H9 (cell line): ENCODE measurements at regions not wholly inside any gene's neighbourhood (a gene's known extent, or its start where the extent isn't known, plus 50 kb on each side); places are given as distances from the start of the nearest gene placed in this dataset.

Experiments used
- DNase-seq: peaks from one replicate; pipeline ENCODE4 v3.0.0-alpha.2; 2017
- H2AFZ ChIP-seq: one replicate; pipeline ENCODE4 v1.6.1; 2013; ENCODE audit warnings: mild to moderate bottlenecking, low read length, control low read depth, moderate library complexity
- H2AK5ac ChIP-seq: 2 replicates; pipeline ENCODE4 v1.6.1; 2013; ENCODE audit warnings: low read length, control low read depth, mixed read lengths; ENCODE audit not compliant: insufficient read length
- H2BK120ac ChIP-seq: one replicate; pipeline ENCODE4 v1.6.1; 2013; ENCODE audit warnings: low read depth, mild to moderate bottlenecking, low read length, control low read depth, inconsistent platforms; ENCODE audit not compliant: poor library complexity, severe bottlenecking
- H2BK12ac ChIP-seq: 2 replicates; pipeline ENCODE4 v1.6.1; 2013; ENCODE audit warnings: low read length, control low read depth, mixed read lengths, low read depth; ENCODE audit not compliant: insufficient read length
- H2BK15ac ChIP-seq: 2 replicates; pipeline ENCODE4 v1.6.1; 2013; ENCODE audit warnings: low read depth, low read length, control low read depth
- H2BK20ac ChIP-seq: one replicate; pipeline ENCODE4 v1.6.1; 2013; ENCODE audit warnings: low read depth, mild to moderate bottlenecking, low read length, control low read depth, inconsistent platforms; ENCODE audit not compliant: poor library complexity, severe bottlenecking
- H2BK5ac ChIP-seq: 2 replicates; pipeline ENCODE4 v1.6.1; 2013; ENCODE audit warnings: low read length, control low read depth, mixed read lengths; ENCODE audit not compliant: insufficient read length
- H3K14ac ChIP-seq: 2 replicates; pipeline ENCODE4 v1.6.1; 2013; ENCODE audit warnings: low read length, control low read depth; ENCODE audit not compliant: insufficient read depth
- H3K18ac ChIP-seq: 2 replicates; pipeline ENCODE4 v1.6.1; 2013; ENCODE audit warnings: low read depth, mild to moderate bottlenecking, mixed read lengths, low read length, control low read depth; ENCODE audit not compliant: insufficient read length
- H3K23ac ChIP-seq: 2 replicates; pipeline ENCODE4 v1.6.1; 2013; ENCODE audit warnings: low read length, control low read depth, mixed read lengths, low read depth; ENCODE audit not compliant: insufficient read length
- H3K23me2 ChIP-seq: 2 replicates; pipeline ENCODE4 v1.6.1; 2013; ENCODE audit warnings: low read depth, mild to moderate bottlenecking, mixed read lengths, low read length, control low read depth; ENCODE audit not compliant: insufficient read length, poor library complexity, severe bottlenecking
- H3K27ac ChIP-seq: 2 replicates; pipeline ENCODE4 v1.5.1; 2013; ENCODE audit warnings: low read length, control low read depth, mixed read lengths, low read depth; ENCODE audit not compliant: insufficient read length
- H3K27me3 ChIP-seq: 2 replicates; pipeline ENCODE4 v1.6.1; 2013; ENCODE audit warnings: low read length, control low read depth, inconsistent platforms; ENCODE audit not compliant: insufficient read depth
- H3K4ac ChIP-seq: 2 replicates; pipeline ENCODE4 v1.6.1; 2013; ENCODE audit warnings: low read depth, mild to moderate bottlenecking, control low read depth, inconsistent platforms, low read length, moderate library complexity
- H3K4me1 ChIP-seq: 2 replicates; pipeline ENCODE4 v1.6.1; 2013; ENCODE audit warnings: low read length, control low read depth, inconsistent platforms; ENCODE audit not compliant: insufficient read depth
- H3K4me2 ChIP-seq: 2 replicates; pipeline ENCODE4 v1.6.1; 2013; ENCODE audit warnings: low read length, control low read depth, mixed read lengths; ENCODE audit not compliant: insufficient read length, insufficient read depth
- H3K56ac ChIP-seq: 2 replicates; pipeline ENCODE4 v1.6.1; 2013; ENCODE audit warnings: low read depth, mild to moderate bottlenecking, mixed read lengths, low read length, control low read depth; ENCODE audit not compliant: insufficient read length
- H3K79me1 ChIP-seq: 2 replicates; pipeline ENCODE4 v1.6.1; 2013; ENCODE audit warnings: low read depth, mild to moderate bottlenecking, moderate library complexity, low read length, control low read depth, inconsistent platforms; ENCODE audit not compliant: insufficient read depth, poor library complexity, severe bottlenecking
- H3K79me2 ChIP-seq: 2 replicates; pipeline ENCODE4 v1.6.1; 2013; ENCODE audit warnings: low read length, control low read depth, inconsistent platforms; ENCODE audit not compliant: insufficient read depth
- H3K9ac ChIP-seq: 2 replicates; pipeline ENCODE4 v1.6.1; 2013; ENCODE audit warnings: low read length, control low read depth, mixed read lengths; ENCODE audit not compliant: insufficient read length; ENCODE audit errors: extremely low read depth
- H3K9me3 ChIP-seq: one replicate; pipeline ENCODE4 v1.6.1; 2013; ENCODE audit warnings: low read depth, low read length, inconsistent platforms; ENCODE audit not compliant: control insufficient read depth
- H3T11ph ChIP-seq: one replicate; pipeline ENCODE4 v1.6.1; 2013; ENCODE audit warnings: mild to moderate bottlenecking, low read length, control low read depth, inconsistent platforms
- H4K20me1 ChIP-seq: one replicate; pipeline ENCODE4 v1.6.1; 2013; ENCODE audit not compliant: control insufficient read depth, insufficient read length, insufficient read depth
- H4K5ac ChIP-seq: 2 replicates; pipeline ENCODE4 v1.6.1; 2013; ENCODE audit warnings: low read depth, mild to moderate bottlenecking, mixed read lengths, low read length, control low read depth; ENCODE audit not compliant: insufficient read length
- H4K8ac ChIP-seq: replicated peaks from 2 replicates; pipeline ENCODE4 v1.6.1; 2013; ENCODE audit warnings: low read length, control low read depth, mixed read lengths, low read depth; ENCODE audit not compliant: insufficient read length
- H4K91ac ChIP-seq: 2 replicates; pipeline ENCODE4 v1.6.1; 2013; ENCODE audit warnings: low read depth, mild to moderate bottlenecking, moderate library complexity, mixed read lengths, low read length, control low read depth; ENCODE audit not compliant: insufficient read length
- H3K27ac Mint-ChIP-seq, 3 experiments: 2 replicates in 2 of 3; 3 replicates in 1 of 3; pipeline ENCODE4 v1.8.0; 2020 to 2021; ENCODE audit warnings: mixed read lengths in 3 of 3, mild to moderate bottlenecking in 1 of 3, moderate library complexity in 1 of 3
- H3K27me3 Mint-ChIP-seq: 2 replicates; pipeline ENCODE4 v1.8.0; 2021; ENCODE audit warnings: low read depth, mild to moderate bottlenecking, moderate library complexity, mixed read lengths
- H3K36me3 Mint-ChIP-seq, 3 experiments: 2 replicates in 2 of 3; 3 replicates in 1 of 3; pipeline ENCODE4 v1.8.0; 2020 to 2021; ENCODE audit warnings: low read depth in 3 of 3, mixed read lengths in 3 of 3; ENCODE audit not compliant: insufficient read depth in 1 of 3
- H3K4me1 Mint-ChIP-seq, 2 experiments: 2 replicates each; pipeline ENCODE4 v1.8.0; 2020; ENCODE audit warnings: mixed read lengths in 2 of 2
- H3K4me3 Mint-ChIP-seq, 2 experiments: 2 replicates in 1 of 2; 3 replicates in 1 of 2; pipeline ENCODE4 v1.8.0; 2020 to 2021; ENCODE audit warnings: mild to moderate bottlenecking in 2 of 2, mixed read lengths in 2 of 2, moderate library complexity in 1 of 2
- H3K9me3 Mint-ChIP-seq, 2 experiments: 2 replicates in 1 of 2; 3 replicates in 1 of 2; pipeline ENCODE4 v1.8.0; 2020; ENCODE audit warnings: mild to moderate bottlenecking in 2 of 2, mixed read lengths in 2 of 2, moderate library complexity in 1 of 2
- CTCF ChIP-seq: fragments of 200-600 bp; sonication (generic); conservative IDR thresholded peaks from 3 replicates; pipeline ENCODE4 v1.8.0; 2021; ENCODE audit warnings: antibody characterized with exemption, mild to moderate bottlenecking
- WGBS: extraction: QIAGEN DNeasy Blood & Tissue Kit; methylation state at CpG from one replicate; pipeline ENCODE4 v1.1.7; 2013; ENCODE audit warnings: missing lambda C conversion rate, low lambda C conversion rate, mixed read lengths; ENCODE audit not compliant: insufficient read length; ENCODE audit errors: extremely low coverage; 5-methylcytosine and 5-hydroxymethylcytosine counted together

- H4K8ac ChIP-seq: no peak overlapping the region
Measured at GRCh38 chr21:43363506-43364260, 63.2 kb downstream of the SIK1 start.

More at GRCh38 chr21:43363506-43364260, 63.2 kb downstream of the SIK1 start:
- Mint-ChIP-seq H3K36me3 (no peaks in the 10 kb centered on the region; a peak in 1 of 7 replicates), H3K9me3 (peaks cover 0 to 1% of the 10 kb centered on the region in 2 experiments; a peak in 1 of 5 replicates), H3K4me3 (no peak overlapping the region), H3K27me3 (peaks cover 5% of the 10 kb centered on the region), H3K27ac (no peak overlapping the region), H3K4me1 (peaks cover 23 to 32% of the 10 kb centered on the region in 2 experiments)
- Histone ChIP-seq H4K5ac (no peak overlapping the region), H3K23me2 (no peaks in the 10 kb centered on the region), H3K79me1 (no peaks in the 10 kb centered on the region), H4K91ac (no peak overlapping the region), H3T11ph (no peak overlapping the region), H3K4me1 (no peaks in the 10 kb centered on the region; the same call in 1 of the 2 replicates), H3K23ac (no peak overlapping the region), H3K18ac (no peak overlapping the region), H3K4ac (no peak overlapping the region), H3K9me3 (no peaks in the 10 kb centered on the region), H2BK15ac (no peak overlapping the region), H3K27ac (no peak overlapping the region), H4K20me1 (no peaks in the 10 kb centered on the region), H3K79me2 (no peaks in the 10 kb centered on the region), H3K56ac (no peak overlapping the region), H2AFZ (no peak overlapping the region), H3K9ac (no peak overlapping the region), H2BK12ac (no peak overlapping the region), H3K4me2 (no peak overlapping the region), H2BK120ac (no peak overlapping the region), H2AK5ac (no peak overlapping the region), H2BK20ac (no peak overlapping the region), H2BK5ac (no peak overlapping the region), H3K14ac (no peak overlapping the region), H3K27me3 (no peaks in the 10 kb centered on the region)
- no peak for DNase-seq
- WGBS: no CpG with 5 or more reads among the region's 24 CpGs
- no peak for TF ChIP-seq CTCF
